ENCODE measurements at regions not wholly inside any gene's neighbourhood (a gene's known extent, or its start where the extent isn't known, plus 50 kb on each side); places are given as distances from the start of the nearest gene placed in this dataset.
A peak's percentile ranks its signal among the peaks of the same experiment; 100 is the strongest.

DNA sequence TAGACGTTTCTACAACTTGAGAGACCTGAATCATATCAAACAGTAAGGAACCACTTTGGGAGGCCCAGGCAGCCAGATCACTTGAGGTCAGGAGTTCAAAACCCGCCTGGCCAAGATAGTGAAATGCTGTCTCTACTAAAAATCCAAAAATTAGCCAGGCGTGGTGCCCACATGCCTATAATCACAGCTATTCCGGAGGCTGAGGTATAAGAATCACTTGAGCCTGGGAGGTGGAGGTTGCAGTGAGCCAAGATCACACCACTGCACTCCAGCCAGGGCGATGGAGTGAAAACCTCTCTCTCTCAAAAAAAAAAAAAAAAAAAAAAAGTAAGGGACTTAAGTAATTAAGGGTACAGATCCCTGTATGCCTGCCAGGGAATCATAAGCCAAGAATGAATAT lies 103.4 kb upstream of the NUDT7 start:
- Histone ChIP-seq H3K36me3 (no peaks in the 10 kb centered on the region), H3K4me1 (no peaks in the 10 kb centered on the region), H3K9me3 (no peaks in the 10 kb centered on the region), H3K27ac (no peak overlapping the region), H3K27me3 (no peaks in the 10 kb centered on the region), H3K4me3 (no peak overlapping the region)
- no peak for DNase-seq (ENCODE audit: low spot score in 2 of 2)
- intact Hi-C loops (cut with DNase I): no loop called here
- TF ChIP-seq, protein P1, sequence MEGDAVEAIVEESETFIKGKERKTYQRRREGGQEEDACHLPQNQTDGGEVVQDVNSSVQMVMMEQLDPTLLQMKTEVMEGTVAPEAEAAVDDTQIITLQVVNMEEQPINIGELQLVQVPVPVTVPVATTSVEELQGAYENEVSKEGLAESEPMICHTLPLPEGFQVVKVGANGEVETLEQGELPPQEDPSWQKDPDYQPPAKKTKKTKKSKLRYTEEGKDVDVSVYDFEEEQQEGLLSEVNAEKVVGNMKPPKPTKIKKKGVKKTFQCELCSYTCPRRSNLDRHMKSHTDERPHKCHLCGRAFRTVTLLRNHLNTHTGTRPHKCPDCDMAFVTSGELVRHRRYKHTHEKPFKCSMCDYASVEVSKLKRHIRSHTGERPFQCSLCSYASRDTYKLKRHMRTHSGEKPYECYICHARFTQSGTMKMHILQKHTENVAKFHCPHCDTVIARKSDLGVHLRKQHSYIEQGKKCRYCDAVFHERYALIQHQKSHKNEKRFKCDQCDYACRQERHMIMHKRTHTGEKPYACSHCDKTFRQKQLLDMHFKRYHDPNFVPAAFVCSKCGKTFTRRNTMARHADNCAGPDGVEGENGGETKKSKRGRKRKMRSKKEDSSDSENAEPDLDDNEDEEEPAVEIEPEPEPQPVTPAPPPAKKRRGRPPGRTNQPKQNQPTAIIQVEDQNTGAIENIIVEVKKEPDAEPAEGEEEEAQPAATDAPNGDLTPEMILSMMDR (IDR thresholded peaks at IDR 0.05): no peak

DNA sequence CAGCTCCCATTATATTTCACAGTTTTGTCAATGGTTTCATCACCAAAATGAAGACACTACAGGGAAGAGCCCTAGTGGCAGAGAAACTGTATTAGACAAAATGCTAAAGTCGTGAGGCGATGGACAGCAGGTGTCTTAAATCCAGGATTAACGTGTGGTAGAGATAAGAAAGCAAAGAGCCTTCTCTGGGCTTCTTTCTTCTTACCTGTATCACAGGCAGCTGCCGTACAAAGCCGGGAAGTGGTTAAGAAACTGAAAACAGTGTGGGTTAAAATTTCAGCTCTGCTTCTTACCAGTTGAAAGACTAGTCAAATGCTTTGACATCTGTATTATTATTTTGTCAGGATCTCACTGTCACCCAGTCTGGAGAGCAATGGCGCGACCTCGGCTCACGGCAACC lies 98.2 kb upstream of the NUDT7 start:
- Histone ChIP-seq H3K27ac (no peak overlapping the region), H3K4me3 (no peak overlapping the region), H3K9me3 (no peaks in the 10 kb centered on the region), H3K27me3 (no peaks in the 10 kb centered on the region), H3K36me3 (no peaks in the 10 kb centered on the region), H3K4me1 (no peaks in the 10 kb centered on the region)
- no peak for DNase-seq (ENCODE audit: low spot score in 2 of 2)
- intact Hi-C loops (cut with DNase I): no loop called here
- TF ChIP-seq, protein P1 (IDR thresholded peaks at IDR 0.05): no peak

- Histone ChIP-seq H3K4me1 (peaks cover 0 to 12% of the 10 kb centered on the region in 2 donors), H3K4me3 (no peak overlapping the region), H3K36me3 (no peaks in the 10 kb centered on the region), H3K27me3 (no peaks in the 10 kb centered on the region), H3K27ac (peak overlapping the region; percentile 41 to 74), H3K9me3 (no peaks in the 10 kb centered on the region)
- intact Hi-C loops (cut with DNase I): no loop called here
- no peak for DNase-seq (ENCODE audit: low spot score in 2 of 2)
- TF ChIP-seq, protein P1 (IDR thresholded peaks at IDR 0.05): no peak
Observed at GRCh38 chr16:77636615-77637014, 85.7 kb upstream of the NUDT7 start.

- DNase-seq (ENCODE audit: low spot score in 2 of 2): peak in 1 of 2 donors; percentile 65
- no peaks in the 10 kb centered on the region for H3K27me3 ChIP-seq
- H3K9me3 ChIP-seq: no peaks in the 10 kb centered on the region
- H3K4me3 ChIP-seq: peak overlapping the region in 1 of 2 donors; percentile 47
- peaks cover 0 to 12% of the 10 kb centered on the region in 2 donors for H3K4me1 ChIP-seq
- intact Hi-C loops (cut with DNase I): no loop called here
- TF ChIP-seq, protein P1 (IDR thresholded peaks at IDR 0.05): no peak
- peak overlapping the region; percentile 41 to 74 for H3K27ac ChIP-seq
- no peaks in the 10 kb centered on the region for H3K36me3 ChIP-seq
Observed at GRCh38 chr16:77637940-77638339, 84.4 kb upstream of the NUDT7 start.

GRCh38 chr16:77643176-77643575 lies 79.1 kb upstream of the NUDT7 start:
- Histone ChIP-seq H3K4me1 (peaks cover 0 to 6% of the 10 kb centered on the region in 2 donors), H3K27me3 (no peaks in the 10 kb centered on the region), H3K27ac (no peak overlapping the region), H3K4me3 (no peak overlapping the region), H3K9me3 (no peaks in the 10 kb centered on the region), H3K36me3 (no peaks in the 10 kb centered on the region)
- TF ChIP-seq, protein P1 (IDR thresholded peaks at IDR 0.05): no peak
- no peak for DNase-seq (ENCODE audit: low spot score in 2 of 2)
- intact Hi-C loops (cut with DNase I): no loop called here

GRCh38 chr16:77645764-77646163 lies 76.5 kb upstream of the NUDT7 start:
- Histone ChIP-seq H3K36me3 (no peaks in the 10 kb centered on the region), H3K9me3 (no peaks in the 10 kb centered on the region), H3K27me3 (no peaks in the 10 kb centered on the region), H3K4me1 (no peaks in the 10 kb centered on the region), H3K4me3 (no peak overlapping the region), H3K27ac (no peak overlapping the region)
- intact Hi-C loops (cut with DNase I): no loop called here
- DNase-seq (ENCODE audit: low spot score in 2 of 2): no peak
- TF ChIP-seq, protein P1 (IDR thresholded peaks at IDR 0.05): no peak

All from ascending aorta (tissue), 2 donors.